ENCODE measurements at regions not wholly inside any gene's neighbourhood (a gene's known extent, or its start where the extent isn't known, plus 50 kb on each side); places are given as distances from the start of the nearest gene placed in this dataset.

DNA sequence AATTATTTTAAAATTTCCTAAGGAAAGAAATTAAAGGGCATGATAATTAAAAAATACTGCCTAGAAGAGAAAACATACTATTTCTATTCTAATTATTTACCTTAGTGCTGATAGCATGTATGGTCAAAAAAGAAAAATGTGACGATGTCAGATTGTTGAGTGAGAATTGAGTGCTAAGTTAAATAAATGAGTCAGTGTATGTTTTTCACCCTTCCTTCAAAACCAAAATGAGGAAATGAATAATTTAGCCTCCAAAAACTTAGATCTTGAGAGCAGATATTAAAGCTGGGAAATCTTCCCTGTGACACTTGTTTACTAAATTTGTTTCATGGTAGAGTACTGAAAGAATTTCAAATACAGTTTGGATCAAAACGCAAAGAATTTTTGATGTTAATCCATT lies 58.6 kb upstream of the NYAP2 start:
- CTCF ChIA-PET = no interaction called here
- Histone ChIP-seq H3K4me1 (replicated peaks; ENCODE audit: insufficient read depth) (no peaks in the 10 kb centered on the region), H2AFZ (no peak overlapping the region), H3K27ac (no peak overlapping the region), H3K79me2 (ENCODE audit: low read depth) (no peaks in the 10 kb centered on the region), H3K4me2 (no peak overlapping the region), H3K9me3 (ENCODE audit: insufficient read depth, low read depth) (peaks cover 3% of the 10 kb centered on the region; the same call in 1 of the 2 replicates), H3K27me3 (ENCODE audit: insufficient read depth, low read depth) (no peaks in the 10 kb centered on the region), H3F3A (ENCODE audit: insufficient read depth, low read depth) (no peaks in the 10 kb centered on the region), H3K9me2 (ENCODE audit: insufficient read depth) (0 out of 2 replicates have a peak, but pooled peaks cover 3% of the 10 kb centered on the region), H4K20me1 (ENCODE audit: insufficient read depth) (no peaks in the 10 kb centered on the region), H3K36me3 (ENCODE audit: low read depth) (no peaks in the 10 kb centered on the region), H3K4me3 (no peak overlapping the region)
- POLR2A ChIA-PET (ENCODE audit: unreplicated experiment) = interaction anchor here (0.6 kb wide), 1 partner anchor 11 kb away, joined by 3 read pairs; no protein-coding TSS in a partner anchor
- BruUV-seq (replicated peaks) = no TSS peak
- no peak for DNase-seq
- TF ChIP-seq, protein P1, sequence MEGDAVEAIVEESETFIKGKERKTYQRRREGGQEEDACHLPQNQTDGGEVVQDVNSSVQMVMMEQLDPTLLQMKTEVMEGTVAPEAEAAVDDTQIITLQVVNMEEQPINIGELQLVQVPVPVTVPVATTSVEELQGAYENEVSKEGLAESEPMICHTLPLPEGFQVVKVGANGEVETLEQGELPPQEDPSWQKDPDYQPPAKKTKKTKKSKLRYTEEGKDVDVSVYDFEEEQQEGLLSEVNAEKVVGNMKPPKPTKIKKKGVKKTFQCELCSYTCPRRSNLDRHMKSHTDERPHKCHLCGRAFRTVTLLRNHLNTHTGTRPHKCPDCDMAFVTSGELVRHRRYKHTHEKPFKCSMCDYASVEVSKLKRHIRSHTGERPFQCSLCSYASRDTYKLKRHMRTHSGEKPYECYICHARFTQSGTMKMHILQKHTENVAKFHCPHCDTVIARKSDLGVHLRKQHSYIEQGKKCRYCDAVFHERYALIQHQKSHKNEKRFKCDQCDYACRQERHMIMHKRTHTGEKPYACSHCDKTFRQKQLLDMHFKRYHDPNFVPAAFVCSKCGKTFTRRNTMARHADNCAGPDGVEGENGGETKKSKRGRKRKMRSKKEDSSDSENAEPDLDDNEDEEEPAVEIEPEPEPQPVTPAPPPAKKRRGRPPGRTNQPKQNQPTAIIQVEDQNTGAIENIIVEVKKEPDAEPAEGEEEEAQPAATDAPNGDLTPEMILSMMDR (conservative IDR thresholded peaks at IDR 0.05) = no peak
- no peak for TF ChIP-seq EZH2 (IDR thresholded peaks at IDR 0.05; ENCODE audit: low read depth)
- intact Hi-C loops (cut with micrococcal nuclease; ENCODE audit: unreplicated experiment) = no loop called here

DNA sequence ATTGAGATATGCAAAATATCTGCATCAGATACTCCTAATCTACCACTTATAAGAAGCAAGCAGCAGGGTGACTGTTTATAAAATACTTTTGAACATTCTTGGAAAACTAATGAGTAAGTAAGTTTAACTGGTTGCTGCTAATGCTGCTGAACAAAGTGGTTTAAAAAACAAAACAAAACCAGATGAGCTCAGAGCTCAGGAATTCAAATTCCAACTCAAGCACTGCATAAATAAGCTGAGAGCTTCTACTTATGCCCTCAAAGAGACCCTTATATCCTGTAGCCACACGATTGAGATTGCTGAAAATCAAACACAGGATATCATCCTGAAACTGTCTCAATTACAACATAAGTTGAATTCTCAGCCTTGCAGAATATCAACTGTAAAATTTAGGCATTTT lies 62.3 kb upstream of the NYAP2 start:
- POLR2A ChIA-PET (ENCODE audit: unreplicated experiment) = interaction anchor here (0.5 kb wide), 1 partner anchor 77 kb away, joined by 3 read pairs; no protein-coding TSS in a partner anchor
- H3K27me3 ChIP-seq (ENCODE audit: insufficient read depth, low read depth) = no peaks in the 10 kb centered on the region
- BruUV-seq (replicated peaks) = no TSS peak
- no peak for DNase-seq
- no peak overlapping the region for H3K4me2 ChIP-seq
- peaks cover 1% of the 10 kb centered on the region; the same call in 1 of the 2 replicates for H3K9me3 ChIP-seq (ENCODE audit: insufficient read depth, low read depth)
- no peak overlapping the region for H3K27ac ChIP-seq
- no peaks in the 10 kb centered on the region for H3K36me3 ChIP-seq (ENCODE audit: low read depth)
- CTCF ChIA-PET = no interaction called here
- no peaks in the 10 kb centered on the region for H3F3A ChIP-seq (ENCODE audit: insufficient read depth, low read depth)
- H3K9me2 ChIP-seq (ENCODE audit: insufficient read depth) = no peaks in the 10 kb centered on the region
- no peaks in the 10 kb centered on the region for H3K79me2 ChIP-seq (ENCODE audit: low read depth)
- intact Hi-C loops (cut with micrococcal nuclease; ENCODE audit: unreplicated experiment) = no loop called here
- H4K20me1 ChIP-seq (ENCODE audit: insufficient read depth) = no peaks in the 10 kb centered on the region
- H3K4me1 ChIP-seq (replicated peaks; ENCODE audit: insufficient read depth) = no peaks in the 10 kb centered on the region
- no peak for TF ChIP-seq EZH2 (IDR thresholded peaks at IDR 0.05; ENCODE audit: low read depth)
- TF ChIP-seq, protein P1 (conservative IDR thresholded peaks at IDR 0.05) = no peak
- H2AFZ ChIP-seq = no peak overlapping the region
- no peak overlapping the region for H3K4me3 ChIP-seq

DNA sequence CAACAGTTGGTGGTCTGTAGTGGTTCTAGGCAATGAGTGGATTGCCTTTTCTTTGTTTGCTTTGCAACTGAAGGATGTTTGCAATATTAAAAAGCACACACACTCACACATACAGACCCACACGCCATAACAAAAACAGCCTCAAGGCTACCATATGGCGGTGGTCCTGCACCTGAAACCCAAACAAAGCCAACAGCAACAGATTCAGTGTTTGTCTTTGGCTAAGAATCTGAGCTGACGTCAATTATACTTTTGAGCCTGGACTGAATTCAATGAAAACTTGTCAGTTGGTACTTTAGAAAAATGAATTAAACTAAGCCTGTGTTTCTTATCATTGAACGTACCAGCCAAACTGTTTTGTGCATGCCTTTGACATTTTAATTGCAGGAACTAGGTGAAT lies 65.0 kb upstream of the NYAP2 start:
- BruUV-seq (replicated peaks) = no TSS peak
- H3K27ac ChIP-seq = no peak overlapping the region

More for the DNA sequence above, 65.0 kb upstream of the NYAP2 start:
- no peaks in the 10 kb centered on the region for H4K20me1 ChIP-seq (ENCODE audit: insufficient read depth)
- ChIA-PET CTCF (no interaction called here), POLR2A (ENCODE audit: unreplicated experiment) (no interaction called here)
- no peak overlapping the region for H3K4me3 ChIP-seq
- intact Hi-C loops (cut with micrococcal nuclease; ENCODE audit: unreplicated experiment) = no loop called here
- H2AFZ ChIP-seq = no peak overlapping the region
- no peaks in the 10 kb centered on the region for H3F3A ChIP-seq (ENCODE audit: insufficient read depth, low read depth)
- H3K4me2 ChIP-seq = no peak overlapping the region
- H3K4me1 ChIP-seq (replicated peaks; ENCODE audit: insufficient read depth) = no peaks in the 10 kb centered on the region
- no peak for DNase-seq
- H3K27me3 ChIP-seq (ENCODE audit: insufficient read depth, low read depth) = no peaks in the 10 kb centered on the region
- no peak for TF ChIP-seq EZH2 (IDR thresholded peaks at IDR 0.05; ENCODE audit: low read depth)
- TF ChIP-seq, protein P1 (conservative IDR thresholded peaks at IDR 0.05) = no peak
- H3K79me2 ChIP-seq (ENCODE audit: low read depth) = no peaks in the 10 kb centered on the region
- H3K36me3 ChIP-seq (ENCODE audit: low read depth) = no peaks in the 10 kb centered on the region
- H3K9me2 ChIP-seq (ENCODE audit: insufficient read depth) = no peaks in the 10 kb centered on the region
- H3K9me3 ChIP-seq (ENCODE audit: insufficient read depth, low read depth) = no peaks in the 10 kb centered on the region
